Hepatic stellate cell (primary cell): ENCODE measurements at regions not wholly inside any gene's neighbourhood (a gene's known extent, or its start where the extent isn't known, plus 50 kb on each side); places are given as distances from the start of the nearest gene placed in this dataset.

Experiments
- DNase-seq: peaks from one replicate; pipeline ENCODE4 v3.0.0; 2011; ENCODE audit warnings: low spot score

DNA sequence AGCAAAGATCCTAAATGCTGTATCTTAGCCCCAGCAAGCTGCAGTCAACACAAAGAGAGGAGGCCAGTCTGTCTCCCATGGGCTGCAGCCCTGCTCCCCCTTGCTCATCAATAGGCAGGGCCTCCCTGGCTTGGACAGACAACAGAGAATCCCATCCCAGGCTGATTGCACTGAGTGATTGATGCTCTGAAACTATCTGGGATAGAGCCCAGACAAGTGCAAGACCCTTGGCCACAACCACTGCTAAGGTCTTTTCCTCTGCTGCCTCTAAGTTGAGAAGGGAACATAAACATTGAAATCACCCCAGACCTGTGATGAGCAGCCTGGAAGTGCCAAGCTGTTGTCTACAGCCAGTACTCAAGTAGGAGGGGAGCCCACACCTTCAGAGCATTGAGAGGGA lies 661.0 kb upstream of the CDH18 start:
- no peak for DNase-seq

- no peak for DNase-seq
Observed at GRCh38 chr5:20636686-20637085, 648.7 kb upstream of the CDH18 start.

DNA sequence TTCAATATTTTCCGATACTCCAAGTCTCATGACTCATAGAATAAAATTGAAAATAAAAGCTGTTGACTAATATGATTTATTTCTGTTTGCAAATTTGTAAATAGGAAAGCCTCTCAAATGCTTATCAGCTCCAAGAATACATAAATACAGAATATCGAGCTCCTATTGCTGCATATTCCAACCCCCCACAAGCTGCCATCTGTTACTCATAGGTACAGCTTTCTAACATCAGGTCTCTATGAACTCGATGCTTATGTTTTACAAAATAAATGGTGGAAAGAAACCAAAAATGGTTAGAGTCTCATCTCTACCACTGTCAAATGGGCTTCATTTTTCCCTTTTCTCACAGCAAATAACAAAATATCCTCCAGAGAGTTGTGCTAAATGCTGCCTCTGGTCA lies 631.6 kb upstream of the CDH18 start:
- DNase-seq: no peak

DNA sequence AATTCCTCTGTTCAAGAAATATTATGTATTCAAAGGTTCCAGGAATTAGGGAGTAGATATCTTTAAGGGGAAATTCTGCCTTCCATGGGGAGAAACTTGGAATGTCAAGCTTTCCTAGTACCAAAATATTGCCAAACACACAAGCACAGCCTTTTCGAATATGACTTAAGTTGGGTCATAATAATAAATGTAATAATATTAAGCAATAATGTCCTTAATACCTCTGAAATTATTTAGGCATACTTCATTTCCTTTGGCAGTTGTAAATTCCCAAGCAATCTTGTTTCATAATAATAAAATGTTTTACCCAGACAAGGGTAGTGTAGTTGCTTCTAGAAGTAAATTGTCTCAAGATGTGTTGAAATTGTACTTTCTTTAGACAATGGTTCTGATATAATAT lies 630.3 kb upstream of the CDH18 start:
- DNase-seq: no peak

DNA sequence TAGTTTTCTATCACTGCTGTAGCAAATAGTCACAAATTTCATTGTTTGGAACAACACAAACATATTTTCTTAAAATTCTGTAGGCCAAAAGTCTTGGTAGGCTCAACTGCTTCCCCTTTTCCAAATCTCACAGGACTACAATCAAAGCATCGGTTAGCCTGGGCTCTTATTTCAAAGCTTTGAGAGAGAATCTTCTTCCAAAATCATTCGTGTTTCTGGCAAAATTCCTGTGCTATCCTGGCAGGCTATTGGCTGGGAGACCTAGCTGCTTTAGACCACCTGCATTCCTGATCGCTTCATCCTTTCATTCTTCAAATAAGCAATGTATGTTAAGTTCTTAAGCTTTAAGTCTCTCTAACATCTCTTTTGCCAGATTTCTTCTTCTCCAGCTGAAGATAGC lies 629.8 kb upstream of the CDH18 start:
- no peak for DNase-seq

GRCh38 chr5:20615888-20616563 lies 628.0 kb upstream of the CDH18 start:
- DNase-seq: no peak

DNA sequence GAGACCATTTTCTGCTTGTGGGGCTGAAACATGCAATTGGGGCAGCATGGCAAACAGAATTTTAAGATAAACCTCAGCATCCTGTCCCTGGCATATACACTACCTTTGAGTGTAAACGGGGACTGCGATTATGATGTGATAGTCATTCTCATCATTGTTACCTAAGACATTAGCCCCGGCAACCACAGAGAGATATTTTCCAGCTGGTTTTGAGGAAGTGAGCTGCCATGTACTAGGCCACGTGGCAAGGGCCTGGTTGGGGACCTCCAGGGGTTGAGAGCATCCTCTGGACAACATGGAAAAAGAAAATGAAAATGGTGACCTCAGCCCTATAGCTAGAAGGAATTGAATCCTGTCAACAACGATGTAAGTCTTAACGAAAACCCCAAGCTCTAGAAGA lies 623.6 kb upstream of the CDH18 start:
- DNase-seq: no peak

DNA sequence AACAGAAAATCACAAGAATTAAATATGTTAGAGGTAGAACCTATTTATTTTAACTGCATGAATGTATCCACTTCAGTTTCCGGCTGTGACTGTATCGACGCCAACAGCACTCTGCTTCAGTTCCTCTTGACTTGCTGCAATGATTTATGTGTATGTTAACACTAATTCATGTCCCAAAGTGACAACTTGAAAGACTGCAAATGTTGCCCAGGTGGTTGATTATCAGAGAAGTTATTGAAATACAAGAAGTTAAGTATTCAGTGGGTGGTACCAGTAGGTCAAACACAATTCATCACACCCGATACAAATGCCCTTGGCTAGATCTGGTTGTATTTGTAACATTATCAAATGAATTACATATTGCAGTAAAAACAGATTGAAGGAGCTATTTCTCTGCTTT lies 622.7 kb upstream of the CDH18 start:
- no peak for DNase-seq

- DNase-seq: no peak
Observed at GRCh38 chr5:20609126-20609525, 621.1 kb upstream of the CDH18 start.

DNA sequence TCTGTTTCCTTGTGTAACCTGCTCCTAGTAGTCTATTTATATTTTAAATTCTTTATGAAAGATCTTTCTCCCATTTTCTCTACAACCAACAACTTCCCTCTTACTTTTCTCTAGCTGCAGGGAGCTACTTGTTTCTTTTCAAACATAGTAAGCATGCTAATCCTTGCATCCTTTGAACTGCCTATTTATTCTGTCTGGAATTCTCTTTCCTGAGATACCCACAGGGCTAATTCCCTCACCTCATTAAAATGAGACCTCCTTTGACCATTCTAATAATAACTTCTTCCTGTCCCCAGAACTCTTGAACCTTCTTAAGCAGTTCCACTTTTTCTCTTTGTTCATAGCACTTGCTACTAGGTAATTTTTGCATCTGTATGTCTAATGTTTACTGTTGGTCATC lies 620.6 kb upstream of the CDH18 start:
- no peak for DNase-seq

GRCh38 chr5:20605732-20606525 lies 617.9 kb upstream of the CDH18 start:
- no peak for DNase-seq

GRCh38 chr5:20604992-20605391 lies 617.0 kb upstream of the CDH18 start:
- no peak for DNase-seq

- no peak for DNase-seq
Observed at GRCh38 chr5:20601678-20602100, 613.7 kb upstream of the CDH18 start.

- DNase-seq: no peak
Observed at GRCh38 chr5:20590356-20590755, 602.4 kb upstream of the CDH18 start.

GRCh38 chr5:20575571-20575970 lies 587.6 kb upstream of the CDH18 start:
- DNase-seq: no peak

GRCh38 chr5:20574576-20574975 lies 586.6 kb upstream of the CDH18 start:
- no peak for DNase-seq

- no peak for DNase-seq
Observed at GRCh38 chr5:20572614-20573013, 584.6 kb upstream of the CDH18 start.

DNA sequence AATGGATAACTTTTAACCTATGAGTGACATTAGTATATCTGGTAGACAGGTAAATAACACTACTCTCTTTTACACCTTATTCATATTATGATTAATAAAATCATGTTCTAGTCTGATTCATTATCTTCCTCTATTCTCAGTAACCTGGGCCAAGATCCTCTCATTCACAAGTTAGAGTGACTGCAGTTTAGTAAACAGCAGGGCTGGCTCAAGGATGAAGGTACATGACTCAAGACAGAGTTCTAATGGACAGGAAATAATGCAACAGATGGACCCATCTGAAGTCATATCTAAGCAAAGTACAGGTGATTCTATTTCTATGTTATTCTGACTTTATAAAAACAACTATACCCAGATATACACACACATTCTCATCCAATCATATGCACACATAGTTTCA lies 582.5 kb upstream of the CDH18 start:
- DNase-seq: no peak

DNA sequence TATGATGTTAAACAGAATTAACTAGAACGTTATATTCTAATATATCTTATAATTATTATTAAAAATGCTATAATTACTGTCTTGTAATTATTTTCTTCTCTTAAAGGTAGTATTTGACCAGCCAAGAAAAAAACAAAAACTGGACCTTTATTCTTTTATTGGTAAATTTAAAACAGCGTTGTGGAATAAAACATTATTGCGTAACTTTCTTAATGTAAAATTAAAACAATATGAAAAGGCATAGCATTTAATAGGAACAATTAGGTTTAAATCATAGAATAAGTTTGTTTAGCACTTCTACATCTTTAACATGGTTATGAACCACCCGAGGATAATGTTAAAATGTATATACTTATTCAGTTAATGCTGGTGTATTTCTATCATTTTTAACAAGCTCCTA lies 574.5 kb upstream of the CDH18 start:
- no peak for DNase-seq

GRCh38 chr5:20559845-20560244 lies 571.8 kb upstream of the CDH18 start:
- DNase-seq: no peak

- no peak for DNase-seq
Observed at GRCh38 chr5:20556115-20556763, 568.2 kb upstream of the CDH18 start.

DNA sequence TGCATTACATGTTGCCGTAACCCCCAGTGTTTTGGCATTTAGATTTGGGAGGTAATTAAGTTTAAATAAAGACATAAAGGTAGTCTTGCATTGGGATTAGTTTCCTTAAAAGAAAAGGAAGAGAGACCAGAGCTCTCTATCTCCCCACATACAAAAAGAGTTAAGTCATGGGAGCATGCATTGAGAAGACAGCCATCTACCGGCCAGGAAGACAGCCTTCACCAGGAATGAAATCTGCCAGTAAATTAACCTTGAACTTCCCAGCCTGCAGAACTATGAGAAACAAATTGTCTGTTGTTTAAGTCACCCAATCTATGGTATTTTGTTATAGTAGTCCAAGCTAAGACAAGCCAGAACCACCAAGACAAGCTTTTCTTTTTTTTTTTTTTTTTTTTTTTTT lies 567.0 kb upstream of the CDH18 start:
- DNase-seq: no peak

- no peak for DNase-seq
Observed at GRCh38 chr5:20554001-20554400, 566.0 kb upstream of the CDH18 start.
